Right atrium auricular region (tissue), 2 donors: ENCODE measurements at regions not wholly inside any gene's neighbourhood (a gene's known extent, or its start where the extent isn't known, plus 50 kb on each side); places are given as distances from the start of the nearest gene placed in this dataset.

Experiments used
- DNase-seq: peaks from one replicate; pipeline ENCODE4 v3.0.0-alpha.2; 2019; ENCODE audit warnings: low spot score
- H3K27ac ChIP-seq, 2 donors: fragments of 200-600 bp; sonication (generic); 1 replicate in 1 of 2; 2 replicates in 1 of 2; pipeline ENCODE4 v1.5.1; 2016 to 2019
- H3K27me3 ChIP-seq, 2 donors: fragments of 200-600 bp; sonication (generic); one replicate each; pipeline versions ENCODE4 v1.5.1 to v1.6.0; 2017 to 2019
- H3K36me3 ChIP-seq: fragments of 200-600 bp; sonication (generic); one replicate; pipeline ENCODE4 v1.5.1; 2016
- H3K4me1 ChIP-seq, 2 donors: fragments of 200-600 bp; sonication (generic); one replicate each; pipeline versions ENCODE4 v1.5.1 to v1.6.0; 2017 to 2019
- H3K4me3 ChIP-seq, 2 donors: fragments of 200-600 bp; sonication (generic); 1 replicate in 1 of 2; 2 replicates in 1 of 2; pipeline ENCODE4 v1.5.1; 2017 to 2019; ENCODE audit warnings: mild to moderate bottlenecking in 1 of 2, moderate library complexity in 1 of 2
- H3K9me3 ChIP-seq, 2 donors: fragments of 200-600 bp; sonication (generic); one replicate each; pipeline ENCODE4 v1.5.1; 2019
- CTCF ChIP-seq, 2 donors: fragments of 200-600 bp; sonication (generic); IDR thresholded peaks; one replicate each; pipeline ENCODE4 v1.5.1; 2019; ENCODE audit warnings: antibody characterized with exemption in 2 of 2

GRCh38 chr20:61066526-61066925 lies 185.5 kb upstream of the CDH4 start:
- Histone ChIP-seq H3K9me3 (no peaks in the 10 kb centered on the region), H3K27me3 (no peaks in the 10 kb centered on the region), H3K4me1 (no peaks in the 10 kb centered on the region), H3K4me3 (no peak overlapping the region), H3K36me3 (no peaks in the 10 kb centered on the region), H3K27ac (no peak overlapping the region)
- TF ChIP-seq CTCF (IDR thresholded peaks at IDR 0.05), result no peak
- DNase-seq, result no peak

- H3K27ac ChIP-seq, result no peak overlapping the region
- no peak for TF ChIP-seq CTCF (IDR thresholded peaks at IDR 0.05)
- H3K4me3 ChIP-seq, result no peak overlapping the region
- H3K4me1 ChIP-seq, result no peaks in the 10 kb centered on the region
- DNase-seq, result no peak
- H3K9me3 ChIP-seq, result no peaks in the 10 kb centered on the region
- H3K27me3 ChIP-seq, result no peaks in the 10 kb centered on the region
- H3K36me3 ChIP-seq, result no peaks in the 10 kb centered on the region
These were observed 184.8 kb upstream of the CDH4 start for GRCh38 chr20:61067221-61067620.

GRCh38 chr20:61072398-61072797 lies 179.7 kb upstream of the CDH4 start:
- H3K27ac ChIP-seq, result no peak overlapping the region
- no peak for TF ChIP-seq CTCF (IDR thresholded peaks at IDR 0.05)
- H3K27me3 ChIP-seq, result no peaks in the 10 kb centered on the region
- no peaks in the 10 kb centered on the region for H3K4me1 ChIP-seq
- no peak overlapping the region for H3K4me3 ChIP-seq
- no peaks in the 10 kb centered on the region for H3K9me3 ChIP-seq
- no peak for DNase-seq
- no peaks in the 10 kb centered on the region for H3K36me3 ChIP-seq

GRCh38 chr20:61073376-61073775 lies 178.7 kb upstream of the CDH4 start:
- TF ChIP-seq CTCF (IDR thresholded peaks at IDR 0.05), result no peak
- no peaks in the 10 kb centered on the region for H3K27me3 ChIP-seq
- no peak for DNase-seq
- no peaks in the 10 kb centered on the region for H3K9me3 ChIP-seq
- H3K4me1 ChIP-seq, result no peaks in the 10 kb centered on the region
- no peak overlapping the region for H3K27ac ChIP-seq
- no peak overlapping the region for H3K4me3 ChIP-seq
- H3K36me3 ChIP-seq, result no peaks in the 10 kb centered on the region

GRCh38 chr20:61082720-61083119 lies 169.3 kb upstream of the CDH4 start:
- TF ChIP-seq CTCF (IDR thresholded peaks at IDR 0.05), result no peak
- no peaks in the 10 kb centered on the region for H3K36me3 ChIP-seq
- no peaks in the 10 kb centered on the region for H3K9me3 ChIP-seq
- no peak overlapping the region for H3K27ac ChIP-seq
- H3K27me3 ChIP-seq, result no peaks in the 10 kb centered on the region
- H3K4me3 ChIP-seq, result no peak overlapping the region
- no peak for DNase-seq
- no peaks in the 10 kb centered on the region for H3K4me1 ChIP-seq

GRCh38 chr20:61083431-61083830 lies 168.6 kb upstream of the CDH4 start:
- Histone ChIP-seq H3K27me3 (no peaks in the 10 kb centered on the region), H3K9me3 (no peaks in the 10 kb centered on the region), H3K27ac (no peak overlapping the region), H3K36me3 (no peaks in the 10 kb centered on the region), H3K4me1 (no peaks in the 10 kb centered on the region), H3K4me3 (no peak overlapping the region)
- no peak for TF ChIP-seq CTCF (IDR thresholded peaks at IDR 0.05)
- DNase-seq, result no peak
